EH (cell line): ENCODE measurements at regions not wholly inside any gene's neighbourhood (a gene's known extent, or its start where the extent isn't known, plus 50 kb on each side); places are given as distances from the start of the nearest gene placed in this dataset.

Experiments
- DNase-seq: peaks from one replicate; pipeline ENCODE4 v3.0.0-alpha.2; 2015; ENCODE audit warnings: low read depth

DNA sequence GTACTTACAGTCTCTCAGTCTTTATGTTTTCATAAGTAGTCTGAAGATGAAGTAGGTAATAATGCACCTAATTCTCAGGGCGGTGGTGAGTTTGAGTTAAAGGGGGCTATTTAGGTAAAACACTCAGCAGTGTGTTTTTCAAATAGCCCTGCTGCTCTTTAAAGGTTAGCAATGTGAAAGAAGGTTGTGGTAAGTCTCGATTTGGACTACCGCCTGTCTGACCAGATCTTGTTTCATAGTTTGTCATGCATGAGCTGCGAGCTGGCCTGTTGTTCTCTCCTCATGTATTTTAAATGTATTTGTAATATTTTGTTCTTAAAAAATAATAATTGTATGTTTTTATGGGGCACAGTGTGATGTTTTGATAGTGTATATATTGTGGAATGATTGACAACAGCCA, 340.2 kb downstream of the DHX35 start:
- no peak for DNase-seq

DNA sequence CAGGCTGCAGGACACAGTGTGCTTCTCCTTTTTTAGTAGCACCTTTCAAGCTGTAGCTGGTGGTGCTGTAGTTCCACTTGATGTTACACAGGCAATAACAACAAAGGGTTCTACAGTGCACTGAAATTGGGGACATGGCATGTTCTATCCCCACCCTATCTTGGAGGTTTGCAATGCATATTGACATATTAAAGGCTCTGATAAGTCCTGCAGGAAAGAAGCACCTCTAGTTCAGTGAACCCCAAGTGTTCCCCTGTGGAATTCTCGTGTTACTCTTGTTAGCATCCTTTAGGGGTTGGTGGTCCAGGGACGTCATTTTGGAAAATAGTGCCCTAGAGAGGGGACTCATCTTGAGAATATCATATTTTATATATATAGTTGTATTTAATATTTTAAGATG, 337.6 kb downstream of the DHX35 start:
- no peak for DNase-seq

DNA sequence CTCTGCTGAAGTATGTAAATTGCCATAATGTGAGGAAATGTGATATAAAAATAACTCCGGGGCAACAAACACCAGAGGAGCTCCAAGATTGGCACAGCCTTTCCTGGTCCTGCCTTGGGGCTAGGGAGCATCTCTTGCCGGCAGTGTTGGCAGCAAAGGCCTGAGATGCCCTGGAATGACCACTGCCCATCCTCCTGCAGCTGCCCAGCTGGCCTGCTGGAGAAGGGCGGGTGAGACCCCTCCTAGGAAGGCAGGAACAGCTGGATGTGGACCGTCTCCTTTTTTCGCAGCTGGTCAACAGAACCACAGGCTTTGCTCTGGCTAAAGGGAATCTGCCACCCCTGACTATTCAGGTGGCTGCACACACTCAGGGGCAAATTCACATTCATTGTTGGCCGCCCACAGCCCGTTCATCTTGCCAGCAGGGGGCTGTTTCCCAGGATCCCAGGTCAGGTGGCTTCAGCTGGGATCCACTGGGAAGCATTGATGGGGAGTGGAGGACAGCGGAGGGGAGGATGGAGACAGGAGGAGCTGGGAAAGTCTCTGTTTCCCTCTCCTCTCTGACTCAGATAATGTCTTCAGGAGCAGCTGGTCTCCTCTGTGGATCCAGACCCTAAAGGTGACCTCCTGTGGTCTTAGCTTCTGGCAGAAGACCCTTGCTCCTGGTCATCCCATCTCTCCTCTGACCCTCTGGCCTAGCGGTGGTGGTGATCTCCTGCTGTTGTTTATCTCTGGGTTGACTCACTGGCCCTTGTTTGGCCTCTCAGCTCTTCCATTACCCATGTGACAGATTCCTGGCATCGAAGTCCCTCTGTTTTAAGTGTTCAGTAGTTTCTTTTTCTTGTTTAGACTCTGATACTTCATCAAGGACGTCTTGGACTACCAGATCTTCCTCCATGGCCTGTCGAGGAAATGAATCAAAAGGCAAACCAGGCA, 336.7 kb downstream of the DHX35 start:
- no peak for DNase-seq

DNA sequence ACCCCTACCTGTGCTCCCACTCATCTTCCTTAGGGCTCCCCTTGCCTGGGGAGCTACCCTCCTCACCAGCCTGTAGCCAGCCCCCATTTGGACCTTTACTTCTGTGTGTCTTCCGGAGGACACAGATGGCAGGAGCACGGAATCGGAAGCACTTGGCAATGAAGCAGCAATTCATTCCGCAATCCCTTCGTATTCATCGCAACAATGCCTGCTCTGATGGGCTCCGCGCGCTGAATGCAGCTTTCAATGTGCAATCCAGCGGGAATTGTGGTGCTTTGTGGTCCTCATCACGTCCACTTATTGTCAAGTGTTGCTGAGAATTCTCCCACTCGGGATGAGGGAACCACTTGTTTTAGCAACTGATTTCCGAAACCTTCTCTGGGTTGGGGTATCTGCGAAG, 336.0 kb downstream of the DHX35 start:
- no peak for DNase-seq

GRCh38 chr20:39295301-39295700, 333.2 kb downstream of the DHX35 start:
- DNase-seq = no peak

DNA sequence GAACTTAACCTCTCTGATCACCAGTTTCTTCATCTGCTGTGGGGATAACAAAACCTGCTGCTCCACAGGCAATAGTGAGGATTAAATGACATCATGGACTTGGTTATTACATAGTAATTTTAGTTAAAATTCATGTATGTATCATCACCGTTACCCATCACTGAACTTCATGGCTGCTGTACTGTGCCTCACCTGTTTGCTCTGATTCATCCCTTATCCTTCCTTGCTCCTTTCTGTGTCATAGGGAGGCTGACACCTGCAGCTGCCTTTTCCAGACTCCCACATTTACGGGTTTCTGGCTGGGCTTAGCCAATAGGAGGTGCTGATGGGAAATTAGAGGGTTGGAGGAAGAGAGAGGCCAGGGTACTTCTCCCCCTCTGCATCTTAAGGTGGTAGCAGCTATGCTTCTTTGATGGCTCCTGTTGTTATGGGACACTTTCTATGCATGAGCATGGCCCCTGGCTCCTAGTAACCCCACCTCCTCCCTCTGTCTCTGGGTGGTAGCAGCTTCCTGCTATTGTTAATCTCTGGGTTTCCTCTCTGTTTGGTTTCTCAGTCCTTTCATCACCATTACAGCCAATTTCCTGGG, 332.1 kb downstream of the DHX35 start:
- DNase-seq = no peak

DNA sequence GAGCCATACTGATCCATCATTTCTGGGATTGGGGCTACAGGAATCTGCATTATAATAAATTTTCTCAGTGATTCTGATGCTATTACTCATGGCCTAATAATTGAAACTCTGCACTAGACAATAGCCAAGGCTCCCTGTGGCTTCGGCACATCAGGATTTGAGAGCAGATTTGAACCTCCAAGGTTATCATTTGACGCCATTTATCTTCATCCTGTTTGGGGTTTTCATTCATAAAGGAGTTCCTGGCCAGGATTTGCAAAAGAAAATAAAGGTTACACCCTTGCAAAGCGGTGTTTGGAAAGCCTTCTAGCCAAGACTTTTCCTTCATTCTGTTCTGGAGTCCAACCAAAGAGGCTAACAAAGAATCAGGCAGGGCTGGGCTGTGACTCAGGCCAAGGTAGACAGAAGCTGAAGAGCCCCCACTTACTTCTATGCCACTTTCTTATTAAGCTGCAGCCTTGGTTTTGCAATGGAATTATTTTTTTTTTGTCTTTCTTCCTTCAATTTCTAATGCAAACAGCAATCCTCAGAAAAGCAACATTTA, 330.1 kb downstream of the DHX35 start:
- DNase-seq = no peak

DNA sequence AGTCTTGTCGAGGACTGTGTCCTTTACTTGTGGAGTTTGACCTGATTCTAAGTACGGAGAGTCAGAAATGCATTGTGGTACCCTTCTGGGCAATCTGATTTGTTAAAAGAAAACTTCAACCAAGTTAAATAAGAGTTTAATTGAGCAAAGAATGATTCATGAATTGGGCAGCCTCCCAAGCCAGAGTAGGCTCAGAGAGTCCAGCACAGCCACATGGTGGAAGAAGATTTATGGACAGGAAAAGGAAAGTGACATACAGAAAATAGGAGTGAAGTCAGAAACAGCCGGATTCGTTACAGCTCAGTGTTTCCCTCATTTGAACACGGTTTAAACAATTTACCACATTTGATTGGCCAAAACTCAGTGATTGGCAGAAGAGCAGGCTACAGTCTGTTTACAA, 329.2 kb downstream of the DHX35 start:
- DNase-seq = peak; percentile 45

GRCh38 chr20:39290575-39290974, 328.4 kb downstream of the DHX35 start:
- no peak for DNase-seq

DNA sequence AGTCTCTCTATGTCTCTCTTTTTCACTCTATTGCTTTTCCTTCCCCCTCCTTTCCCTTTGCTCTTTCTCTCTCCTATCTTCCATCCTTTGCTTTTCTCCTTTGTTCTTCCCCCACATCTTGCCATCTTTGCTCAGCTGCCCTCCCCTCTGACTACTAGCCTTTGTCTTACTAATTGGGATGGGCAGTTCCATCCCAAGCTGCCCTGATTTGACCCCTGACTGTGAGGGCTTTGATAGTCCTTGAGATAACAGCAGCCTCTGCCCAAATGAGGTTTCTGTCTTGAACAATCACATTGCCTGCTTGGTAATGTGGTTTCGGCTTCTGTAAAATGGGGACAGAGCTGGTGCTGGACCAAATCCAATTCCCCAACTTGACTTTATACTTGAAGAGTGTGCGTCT, 327.7 kb downstream of the DHX35 start:
- no peak for DNase-seq

DNA sequence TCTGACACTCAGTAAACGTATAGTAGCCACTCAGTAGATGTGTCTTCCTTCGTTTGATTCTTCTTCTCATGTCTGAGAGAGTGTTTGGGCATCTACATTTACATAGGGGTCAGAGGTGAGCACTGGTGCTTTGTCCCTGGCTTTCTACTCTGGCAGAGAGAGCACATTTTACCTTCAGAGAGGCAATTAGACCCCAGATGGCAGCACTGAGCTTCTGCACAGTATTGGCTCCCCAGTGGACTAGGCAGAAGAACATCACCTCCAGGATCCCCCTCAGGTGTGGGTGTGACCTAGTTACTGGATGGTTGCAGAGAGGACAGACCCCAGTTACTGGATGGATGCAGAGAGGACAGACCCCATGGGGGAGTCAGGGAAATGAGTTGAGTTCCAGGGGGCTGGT, 327.2 kb downstream of the DHX35 start:
- DNase-seq = no peak

DNA sequence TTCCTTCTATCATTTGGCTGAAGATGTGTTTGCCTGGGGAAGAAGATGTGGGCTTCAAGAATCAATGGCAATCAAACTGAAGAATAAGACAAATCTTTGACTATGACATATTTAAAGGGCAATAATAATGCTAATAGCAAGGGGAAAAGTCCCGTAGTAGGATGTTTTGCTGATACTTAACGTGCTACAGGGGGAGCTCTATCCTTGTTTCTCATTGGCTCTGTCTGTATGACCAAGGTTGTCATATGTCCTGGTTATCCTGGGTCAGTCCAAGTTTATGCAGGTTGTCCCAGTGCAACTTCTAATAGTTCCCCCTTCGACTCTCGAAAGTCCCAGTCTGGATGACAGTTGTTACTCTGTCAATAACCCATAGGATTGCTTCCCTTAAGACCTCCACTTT, 321.3 kb downstream of the DHX35 start:
- no peak for DNase-seq

- DNase-seq = no peak
These were observed 320.5 kb downstream of the DHX35 start for GRCh38 chr20:39282619-39283092.

- DNase-seq = no peak
These were observed 318.7 kb downstream of the DHX35 start for GRCh38 chr20:39280875-39281274.

DNA sequence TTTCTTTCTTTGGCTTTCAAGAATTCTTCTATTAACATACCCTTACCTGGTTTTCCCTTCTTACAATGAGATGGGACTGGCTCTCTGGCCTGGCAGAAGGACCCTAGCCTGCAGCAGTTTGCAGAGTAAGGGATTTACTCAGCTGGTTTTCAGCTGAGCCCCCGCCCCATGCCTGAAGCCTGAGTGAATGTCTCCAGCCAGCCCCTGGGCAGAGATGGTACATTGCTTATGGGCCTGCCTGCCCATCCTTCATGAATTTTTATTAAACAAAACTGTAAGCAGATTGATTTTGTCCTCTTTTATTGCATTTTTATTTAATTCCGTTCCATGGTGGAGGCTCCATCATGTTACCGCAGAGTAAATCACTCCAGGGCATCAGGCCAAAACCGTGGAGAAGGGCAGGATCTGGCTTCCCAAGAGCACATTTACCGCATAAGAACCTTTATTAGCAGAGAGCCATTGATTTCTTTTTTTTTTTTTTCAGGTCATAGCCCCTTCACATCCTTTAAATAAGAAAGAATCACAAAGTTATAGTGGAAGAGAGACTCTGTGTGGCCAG, 316.2 kb downstream of the DHX35 start:
- no peak for DNase-seq

DNA sequence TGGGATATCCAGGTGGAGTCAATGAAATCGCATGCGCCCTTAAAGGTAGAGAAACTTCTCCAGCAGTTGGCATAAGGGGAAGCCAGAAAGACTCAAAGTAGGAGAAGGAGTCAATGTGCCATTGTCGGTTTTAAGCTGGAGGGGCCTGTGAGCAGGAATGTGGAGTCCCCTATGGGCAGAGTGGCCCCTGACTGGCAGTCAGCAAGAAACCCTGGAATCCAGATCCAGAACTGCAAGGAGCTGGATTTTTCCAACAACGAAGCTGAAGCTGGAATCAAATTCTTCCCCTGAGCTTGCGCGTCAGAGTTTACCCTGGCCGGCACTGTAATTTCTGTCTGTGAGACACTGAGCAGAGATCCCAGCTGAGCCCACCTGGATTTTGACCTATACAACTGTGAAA, 315.0 kb downstream of the DHX35 start:
- DNase-seq = no peak

DNA sequence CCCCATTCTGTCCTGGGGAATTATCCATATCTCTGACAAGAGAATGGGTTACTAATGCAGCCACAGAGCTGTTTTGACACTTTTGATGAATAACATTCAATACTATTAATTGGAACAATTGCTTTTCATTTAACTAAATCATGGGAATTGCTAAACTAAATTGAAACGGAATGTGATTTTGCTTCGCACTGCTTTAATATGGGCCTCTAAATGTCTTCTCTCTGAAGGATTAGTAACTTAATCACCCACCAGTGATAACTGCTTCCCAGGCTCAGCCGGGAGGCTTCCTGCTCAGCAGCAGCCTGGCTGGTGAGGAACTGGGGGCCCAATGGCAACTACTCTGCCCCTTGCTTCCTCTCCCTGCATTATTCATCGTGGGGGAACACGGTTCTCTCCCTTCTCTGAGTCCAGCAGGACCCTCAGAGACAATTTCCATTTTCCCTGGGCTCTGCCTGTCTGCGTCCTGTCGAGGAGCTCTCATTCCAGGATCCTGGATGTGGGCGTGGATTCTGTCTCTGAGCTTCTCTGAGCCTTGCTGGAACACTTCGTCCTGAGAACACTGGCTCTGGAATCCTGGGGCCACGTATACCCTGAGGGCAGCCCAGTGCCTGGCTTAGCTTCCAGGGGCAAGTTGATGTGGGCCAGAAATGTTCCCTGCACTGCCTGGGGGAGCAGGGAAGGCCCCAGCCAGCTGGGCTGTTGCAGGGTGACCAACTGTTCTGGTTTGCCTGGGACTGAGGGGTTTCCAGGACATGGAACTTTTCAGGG, 308.9 kb downstream of the DHX35 start:
- DNase-seq = no peak

DNA sequence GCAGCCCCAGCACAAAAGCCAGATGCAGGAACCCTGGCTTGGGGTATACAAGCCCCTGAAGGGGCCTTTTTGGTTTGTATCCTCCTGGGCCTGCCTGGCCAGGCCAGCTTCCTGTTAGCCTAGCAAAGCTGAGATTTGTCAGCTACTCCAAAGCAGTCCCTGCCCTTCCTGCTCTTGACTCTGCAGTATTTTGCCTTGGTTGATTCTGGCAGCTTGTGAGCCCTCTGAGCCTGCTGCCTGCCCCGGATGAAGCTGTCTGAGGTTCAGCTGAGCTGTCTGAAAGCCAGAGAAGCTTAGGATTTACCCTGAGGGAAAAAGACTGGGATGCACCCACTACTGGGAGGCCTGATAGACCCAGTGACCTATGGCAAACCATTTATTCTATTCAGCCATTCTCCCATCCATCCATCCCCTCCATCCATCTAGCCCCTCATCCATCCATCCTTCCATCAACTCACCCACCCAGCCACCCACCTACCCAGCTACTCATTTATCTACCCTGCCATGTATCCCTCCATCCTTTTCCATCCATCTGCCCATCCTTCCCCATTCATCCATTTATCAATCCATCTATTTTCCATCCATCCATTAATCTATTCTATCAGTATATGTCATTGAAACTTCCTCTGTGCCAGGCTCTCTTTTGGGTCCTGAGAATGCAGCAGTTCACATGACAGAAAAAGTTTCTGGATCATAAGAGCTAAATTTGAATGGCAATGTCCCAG, 307.5 kb downstream of the DHX35 start:
- no peak for DNase-seq

DNA sequence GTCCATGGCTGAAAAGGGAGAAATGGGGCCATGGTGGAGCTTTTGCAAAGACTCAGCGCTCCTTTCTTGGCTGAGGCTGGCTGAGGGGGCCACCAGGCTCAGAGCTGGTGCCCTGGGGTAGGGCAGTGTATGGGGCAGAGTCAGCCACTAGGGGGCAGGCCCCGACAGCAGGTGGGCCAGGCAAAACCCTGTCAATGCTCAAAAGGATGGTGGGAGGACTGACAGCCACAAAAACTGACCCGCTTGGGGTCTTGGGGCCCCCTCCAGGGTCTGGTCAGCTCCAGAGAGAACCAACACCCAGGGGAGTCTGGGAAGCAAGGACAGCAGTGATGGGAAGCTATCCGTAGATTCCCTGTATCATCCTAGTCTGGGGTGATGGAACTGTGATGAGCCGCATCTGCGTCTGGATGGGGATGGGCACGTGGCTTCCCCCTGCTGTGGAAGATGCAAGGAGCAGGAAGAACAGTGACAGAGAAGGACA, 306.9 kb downstream of the DHX35 start:
- peak; percentile 30 for DNase-seq

- DNase-seq = no peak
These were observed 306.4 kb downstream of the DHX35 start for GRCh38 chr20:39268491-39268951.

DNA sequence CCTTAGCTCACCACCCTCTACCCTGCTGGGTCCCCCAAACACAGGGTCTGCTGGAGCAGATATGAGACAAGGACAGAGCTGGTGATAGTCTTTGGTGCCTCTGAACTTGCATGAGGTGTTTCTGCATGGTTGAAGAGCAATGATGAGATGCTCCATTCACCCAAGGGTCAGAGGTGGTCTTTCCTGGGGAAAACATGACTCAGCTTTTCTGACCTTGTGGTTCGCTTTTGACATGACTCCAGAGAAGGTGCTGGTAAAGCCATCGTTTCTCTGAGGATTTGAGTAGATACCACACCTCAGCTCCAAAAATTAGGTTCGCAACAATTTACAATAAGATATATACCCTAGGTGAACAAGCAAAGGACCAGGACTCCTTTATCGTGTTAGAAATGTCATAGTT, 304.8 kb downstream of the DHX35 start:
- no peak for DNase-seq
